ENCODE measurements at regions not wholly inside any gene's neighbourhood (a gene's known extent, or its start where the extent isn't known, plus 50 kb on each side); places are given as distances from the start of the nearest gene placed in this dataset.

GRCh38 chr1:157325220-157325619 is 187.0 kb upstream of the ETV3 start:
- TF ChIP-seq USF1 (CRISPR knock-in tag; IDR thresholded peaks at IDR 0.05) = no peak
- no peak for TF ChIP-seq GRHL2 (CRISPR knock-in tag; IDR thresholded peaks at IDR 0.05; ENCODE audit: insufficient replicate concordance, severe bottlenecking)
- no peak for TF ChIP-seq CTCF (IDR thresholded peaks at IDR 0.05)
- no peak for TF ChIP-seq ESRRA (CRISPR knock-in tag; IDR thresholded peaks at IDR 0.05; ENCODE audit: borderline replicate concordance)
- no peak for TF ChIP-seq ATF2 (CRISPR knock-in tag; IDR thresholded peaks at IDR 0.05; ENCODE audit: borderline replicate concordance, low read depth)
- no peak for TF ChIP-seq MAX (CRISPR knock-in tag; IDR thresholded peaks at IDR 0.05)
- TF ChIP-seq SP1 (CRISPR knock-in tag; conservative IDR thresholded peaks at IDR 0.05) = no peak
- TF ChIP-seq ZBTB43 (CRISPR knock-in tag; IDR thresholded peaks at IDR 0.05) = no peak
- no peak for TF ChIP-seq USF2 (CRISPR knock-in tag; IDR thresholded peaks at IDR 0.05)
- no peak for TF ChIP-seq SMAD3 (CRISPR knock-in tag; IDR thresholded peaks at IDR 0.05; ENCODE audit: borderline replicate concordance)
- no peak for TF ChIP-seq MLX (CRISPR knock-in tag; IDR thresholded peaks at IDR 0.05)
- no peak for TF ChIP-seq NFE2L1 (CRISPR knock-in tag; IDR thresholded peaks at IDR 0.05)
- no peak for TF ChIP-seq CBFB (CRISPR knock-in tag; IDR thresholded peaks at IDR 0.05; ENCODE audit: low read depth)
- TF ChIP-seq JUN (CRISPR knock-in tag; IDR thresholded peaks at IDR 0.05) = no peak

All from WTC11 (cell line).